ENCODE measurements at regions not wholly inside any gene's neighbourhood (a gene's known extent, or its start where the extent isn't known, plus 50 kb on each side); places are given as distances from the start of the nearest gene placed in this dataset.

- H3K4me3 ChIP-seq (ENCODE audit: low read depth, low read length) = no peak overlapping the region
- TF ChIP-seq POLR2A (IDR thresholded peaks at IDR 0.05; ENCODE audit: extremely low read depth, insufficient read length) (no peak), MAX (IDR thresholded peaks at IDR 0.05; ENCODE audit: low read depth, low read length) (no peak), MYC (IDR thresholded peaks at IDR 0.05; ENCODE audit: low read depth, low read length) (no peak), CTCF (IDR thresholded peaks at IDR 0.05; ENCODE audit: low read depth, low read length) (no peak)
- no peak for DNase-seq (ENCODE audit: low read depth)
These were observed 110.3 kb upstream of the CEP85L start for GRCh38 chr6:118761645-118762044.

- no peak overlapping the region for H3K4me3 ChIP-seq (ENCODE audit: low read depth, low read length)
- DNase-seq (ENCODE audit: low read depth) = no peak
- no peak for TF ChIP-seq MAX (IDR thresholded peaks at IDR 0.05; ENCODE audit: low read depth, low read length)
- TF ChIP-seq POLR2A (IDR thresholded peaks at IDR 0.05; ENCODE audit: extremely low read depth, insufficient read length) = no peak
- TF ChIP-seq MYC (IDR thresholded peaks at IDR 0.05; ENCODE audit: low read depth, low read length) = no peak
- TF ChIP-seq CTCF (IDR thresholded peaks at IDR 0.05; ENCODE audit: low read depth, low read length) = no peak
These were observed 107.6 kb upstream of the CEP85L start for GRCh38 chr6:118758946-118759345.

- no peak for DNase-seq (ENCODE audit: low read depth)
- H3K4me3 ChIP-seq (ENCODE audit: low read depth, low read length) = no peak overlapping the region
- TF ChIP-seq MAX (IDR thresholded peaks at IDR 0.05; ENCODE audit: low read depth, low read length) (no peak), CTCF (IDR thresholded peaks at IDR 0.05; ENCODE audit: low read depth, low read length) (no peak), MYC (IDR thresholded peaks at IDR 0.05; ENCODE audit: low read depth, low read length) (no peak), POLR2A (IDR thresholded peaks at IDR 0.05; ENCODE audit: extremely low read depth, insufficient read length) (no peak)
These were observed 104.7 kb upstream of the CEP85L start for GRCh38 chr6:118755941-118756646.

- no peak for TF ChIP-seq CTCF (IDR thresholded peaks at IDR 0.05; ENCODE audit: low read depth, low read length)
- no peak for TF ChIP-seq MYC (IDR thresholded peaks at IDR 0.05; ENCODE audit: low read depth, low read length)
- DNase-seq (ENCODE audit: low read depth) = no peak
- H3K4me3 ChIP-seq (ENCODE audit: low read depth, low read length) = no peak overlapping the region
These were observed 101.4 kb upstream of the CEP85L start for GRCh38 chr6:118752803-118753202.

- DNase-seq (ENCODE audit: low read depth) = no peak
These were observed 99.7 kb upstream of the CEP85L start for GRCh38 chr6:118751072-118751471.

More at GRCh38 chr6:118751072-118751471, 99.7 kb upstream of the CEP85L start:
- TF ChIP-seq POLR2A (IDR thresholded peaks at IDR 0.05; ENCODE audit: extremely low read depth, insufficient read length) (no peak), MYC (IDR thresholded peaks at IDR 0.05; ENCODE audit: low read depth, low read length) (no peak), CTCF (IDR thresholded peaks at IDR 0.05; ENCODE audit: low read depth, low read length) (no peak), MAX (IDR thresholded peaks at IDR 0.05; ENCODE audit: low read depth, low read length) (no peak)
- H3K4me3 ChIP-seq (ENCODE audit: low read depth, low read length) = no peak overlapping the region
